ENCODE measurements at regions not wholly inside any gene's neighbourhood (a gene's known extent, or its start where the extent isn't known, plus 50 kb on each side); places are given as distances from the start of the nearest gene placed in this dataset.
A peak's percentile ranks its signal among the peaks of the same experiment; 100 is the strongest.
"Not testable (repeated sequence)": the region's sequence is repeated elsewhere in the genome, so short reads cannot be mapped to it uniquely, and the experiment has no call there.

DNA sequence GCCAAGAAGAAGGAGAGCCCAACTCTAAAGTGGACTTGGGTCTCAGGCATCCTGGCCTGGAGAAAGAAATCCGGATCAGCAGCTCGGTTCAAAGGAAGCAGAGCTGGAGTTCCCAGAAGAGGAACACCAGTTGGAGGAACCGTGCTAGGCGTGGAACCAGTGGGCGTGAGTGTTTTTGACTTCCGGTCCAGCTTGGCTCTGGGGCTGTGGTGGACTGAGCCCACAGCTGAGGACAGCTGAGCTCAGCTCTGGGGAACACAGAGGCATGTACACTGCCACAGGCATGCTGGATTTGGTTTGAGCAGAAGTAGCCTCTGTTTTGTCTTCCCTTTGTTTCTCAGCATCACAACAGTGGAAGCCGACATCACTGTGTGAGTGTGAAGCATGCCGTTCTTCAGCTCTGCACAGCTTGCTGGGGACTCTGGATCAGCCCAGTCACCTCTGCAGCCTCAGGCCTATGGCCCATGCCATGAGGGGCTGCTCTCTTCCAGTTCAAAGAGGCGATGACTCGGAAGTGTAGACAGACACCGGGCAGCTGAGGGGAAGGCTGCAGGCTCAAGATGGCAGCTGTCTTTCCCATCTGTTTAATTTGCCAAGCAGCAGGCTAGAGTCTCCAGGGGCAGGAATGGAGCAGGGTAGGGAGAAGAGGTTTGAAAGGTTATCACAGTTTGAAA lies 185.8 kb upstream of the UBE3A start:
- DNase-seq (ENCODE audit: low spot score), result no peak

DNA sequence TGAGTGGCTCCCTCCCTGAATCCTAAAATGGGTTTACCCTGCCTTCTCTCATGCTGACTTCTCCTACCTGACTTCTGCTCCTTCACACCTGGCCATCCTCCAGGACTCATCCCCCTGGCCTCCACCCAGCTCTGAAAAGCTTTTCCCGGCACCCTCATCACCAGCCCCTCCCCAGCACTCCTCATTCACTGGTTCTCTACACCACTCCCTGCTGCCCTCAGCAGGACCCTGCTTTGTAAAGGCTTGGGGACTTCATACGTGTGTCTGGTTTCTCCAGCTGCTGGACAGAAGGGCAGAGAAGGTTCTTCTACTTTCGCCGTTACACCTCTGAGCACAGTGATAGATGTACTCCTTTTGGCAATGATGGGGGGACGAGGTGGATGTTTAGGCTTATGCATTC lies 184.9 kb upstream of the UBE3A start:
- no peak for DNase-seq (ENCODE audit: low spot score)

DNA sequence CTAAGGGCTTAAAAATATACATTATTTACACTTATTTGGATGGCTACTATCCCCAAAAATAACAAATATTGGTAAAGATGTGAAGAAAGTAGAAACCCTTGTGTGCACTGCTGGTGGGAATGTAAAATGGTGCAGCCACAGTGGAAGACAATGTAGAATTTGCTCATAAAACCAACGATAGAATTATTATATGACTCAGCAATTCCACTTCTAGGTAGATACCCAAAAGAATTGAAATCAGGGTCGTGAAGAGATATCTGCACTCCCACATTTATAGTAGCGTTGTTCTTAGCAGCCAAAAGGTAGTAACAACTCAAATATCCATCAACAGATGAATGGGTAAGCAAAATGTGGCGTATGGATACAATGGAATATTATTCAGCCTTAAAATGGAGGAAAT lies 181.6 kb upstream of the UBE3A start:
- DNase-seq (ENCODE audit: low spot score), result no peak

DNA sequence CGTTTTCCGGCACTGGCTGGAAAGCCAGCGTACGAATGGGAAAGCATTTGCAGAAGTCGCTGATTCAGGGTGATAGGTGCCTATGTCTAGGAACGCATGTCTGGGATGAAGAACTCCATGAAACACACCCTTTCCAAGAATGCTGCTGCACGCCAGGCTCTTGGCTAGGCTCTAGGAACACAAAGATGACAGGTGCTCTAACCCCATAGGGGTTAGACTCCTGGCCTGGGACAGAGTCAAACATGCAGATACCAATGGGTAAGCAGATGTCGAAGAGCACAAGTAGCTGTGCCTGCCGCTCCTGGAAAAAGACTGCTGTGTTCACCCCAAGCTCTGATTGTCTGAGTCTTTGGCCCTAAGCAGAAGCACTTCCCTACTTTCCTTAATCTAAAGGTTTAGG lies 180.9 kb upstream of the UBE3A start:
- no peak for DNase-seq (ENCODE audit: low spot score)

DNA sequence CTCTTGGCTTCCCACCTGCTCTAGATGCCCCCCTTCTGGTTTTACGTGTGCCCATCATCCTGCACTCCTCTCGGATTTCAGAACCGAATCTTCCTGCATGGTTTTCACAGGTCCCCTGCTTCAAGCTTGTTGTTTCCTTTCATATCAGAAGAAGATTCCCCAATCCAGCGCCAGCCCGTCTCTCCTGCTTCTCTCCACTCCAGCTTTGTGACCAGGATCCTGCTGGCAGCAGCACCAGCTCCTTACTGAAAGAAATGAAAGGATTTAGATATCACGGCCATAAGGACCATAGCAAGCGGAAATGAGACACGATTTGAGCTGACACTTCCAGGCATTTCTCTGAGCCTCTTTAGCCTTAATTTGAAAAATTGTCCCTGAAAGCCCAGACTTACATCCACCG lies 180.3 kb upstream of the UBE3A start:
- DNase-seq (ENCODE audit: low spot score), result no peak

DNA sequence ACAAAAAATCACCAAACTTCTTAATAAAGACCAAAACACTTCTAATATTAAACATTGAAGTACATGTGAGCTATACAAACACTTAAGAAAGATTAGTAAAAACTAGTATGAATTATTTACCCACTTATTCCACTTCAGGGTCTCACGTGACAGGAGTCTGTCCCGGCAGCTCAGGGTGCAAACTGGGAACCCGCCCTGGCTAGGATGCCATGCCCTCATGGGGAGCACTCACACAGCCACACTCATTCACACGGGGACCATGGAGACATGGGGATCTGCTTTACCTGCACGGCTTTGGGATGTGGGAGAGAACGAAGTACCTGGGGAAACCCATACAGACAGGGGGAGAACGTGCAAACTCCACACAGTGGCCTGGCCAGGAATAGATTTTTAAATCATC lies 179.3 kb upstream of the UBE3A start:
- no peak for DNase-seq (ENCODE audit: low spot score)

DNA sequence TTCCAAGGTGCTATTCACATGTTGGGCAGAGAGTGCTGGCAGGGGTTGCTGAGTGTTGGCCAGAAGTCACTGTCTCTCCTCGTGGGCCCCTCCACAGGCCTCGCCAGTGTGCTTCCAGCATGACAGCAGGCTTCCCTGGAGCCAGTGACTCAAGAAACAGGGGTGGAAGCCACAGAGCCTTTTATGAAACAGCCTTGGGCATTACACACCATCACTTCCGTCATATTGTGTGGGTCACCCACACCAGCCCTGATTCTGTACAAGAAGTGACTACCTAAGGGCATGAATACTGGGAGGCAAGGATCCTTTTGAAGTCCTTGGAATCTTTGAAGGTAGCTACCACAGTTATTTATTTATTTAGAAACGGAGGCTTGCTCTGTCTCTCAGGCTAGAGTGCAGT lies 177.6 kb upstream of the UBE3A start:
- DNase-seq (ENCODE audit: low spot score), result no peak

DNA sequence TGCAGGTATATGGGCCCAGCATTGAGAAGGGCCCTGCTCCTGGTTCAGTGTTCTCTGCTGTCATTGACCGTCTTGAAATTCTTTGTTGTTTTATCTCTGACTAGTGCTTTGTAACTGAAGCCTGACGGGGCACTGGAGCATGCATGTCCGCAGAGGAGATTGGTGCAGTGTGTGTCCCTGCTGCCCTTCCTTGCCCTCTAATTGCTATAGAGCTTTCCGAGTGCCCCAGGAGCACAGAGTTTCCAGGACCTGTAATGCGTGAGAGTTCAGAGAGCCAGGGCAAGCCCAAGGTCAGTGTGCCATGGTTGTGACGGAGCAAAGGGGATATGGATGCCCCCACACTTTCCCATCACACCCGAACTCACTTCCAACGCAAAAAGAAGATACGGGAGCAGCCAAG lies 174.3 kb upstream of the UBE3A start:
- DNase-seq (ENCODE audit: low spot score), result no peak

DNA sequence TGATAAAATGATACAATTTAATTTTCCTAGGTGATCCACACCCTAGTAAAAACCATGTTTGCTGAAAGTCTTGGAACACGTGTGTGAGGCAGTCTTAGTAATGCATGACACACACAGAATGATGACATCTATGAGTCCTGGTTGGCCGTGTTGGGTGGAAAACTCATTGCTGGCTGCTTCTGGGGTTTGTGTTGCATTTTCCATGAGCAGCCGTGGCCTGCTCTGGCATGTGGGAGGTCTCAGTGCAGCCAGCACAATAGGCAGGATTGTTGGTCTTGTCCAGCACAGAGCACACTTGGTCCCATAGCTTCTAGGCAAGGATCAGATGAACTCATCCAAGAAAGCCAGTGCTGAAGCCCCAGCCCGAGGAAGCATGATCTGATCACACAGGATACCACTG lies 172.8 kb upstream of the UBE3A start:
- peak; percentile 72 for DNase-seq (ENCODE audit: low spot score)

DNA sequence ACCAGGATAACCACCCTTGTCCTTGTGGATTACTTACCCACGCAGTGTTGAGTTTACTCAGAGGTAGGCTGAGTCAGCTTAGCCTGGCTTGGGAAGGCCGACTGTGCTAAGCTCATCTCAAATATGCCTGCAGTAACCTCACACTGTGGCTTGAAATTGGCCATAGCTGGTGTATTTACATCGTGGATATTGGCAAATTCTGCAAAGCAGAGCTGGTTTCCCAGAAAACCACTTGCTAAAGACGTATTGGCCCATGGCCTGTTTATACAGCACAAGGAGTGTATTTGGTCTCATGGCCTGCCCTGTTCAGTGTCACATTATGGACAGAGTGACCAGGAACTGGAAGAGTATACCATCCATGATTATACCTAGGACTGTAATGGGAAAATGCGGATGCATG lies 170.5 kb upstream of the UBE3A start:
- no peak for DNase-seq (ENCODE audit: low spot score)

DNA sequence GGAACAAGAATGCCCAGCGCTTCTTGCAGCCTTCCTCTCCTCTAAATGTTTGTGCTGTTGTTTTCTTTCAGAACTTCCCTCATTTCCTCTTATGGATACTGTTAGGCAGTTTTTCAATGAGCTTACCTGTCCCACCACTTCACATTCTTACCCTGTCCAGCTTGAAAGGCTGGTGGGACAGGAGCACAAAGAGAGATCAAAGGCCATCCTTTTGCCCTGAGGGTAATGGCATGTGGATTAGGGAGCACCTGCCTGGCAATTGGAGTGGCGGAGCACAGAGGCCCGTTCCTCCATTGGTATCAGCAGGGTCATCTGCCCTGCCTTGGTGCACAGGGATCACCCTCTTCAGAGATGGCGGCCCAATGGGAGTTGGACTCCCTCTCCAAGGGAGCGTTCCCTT lies 170.1 kb upstream of the UBE3A start:
- no peak for DNase-seq (ENCODE audit: low spot score)

DNA sequence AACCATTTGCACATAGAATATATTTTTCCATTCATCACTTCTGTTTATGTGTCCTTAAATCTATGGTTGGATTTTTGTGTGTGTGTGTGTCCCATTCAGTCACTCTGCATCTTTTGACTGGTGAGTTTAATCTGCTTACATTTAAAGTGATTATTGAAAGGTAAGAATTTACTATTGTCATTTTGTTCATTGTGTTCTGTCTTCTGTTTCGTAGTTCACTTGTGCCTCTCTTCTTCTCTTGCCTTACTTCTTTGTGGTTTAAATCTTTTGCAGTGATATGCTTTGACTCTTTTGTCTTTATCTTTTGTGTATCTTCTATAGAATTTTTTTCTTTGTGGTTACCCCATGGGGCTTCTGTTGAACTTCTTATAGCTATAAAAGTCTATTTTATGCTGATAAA lies 166.3 kb upstream of the UBE3A start:
- no peak for DNase-seq (ENCODE audit: low spot score)

DNA sequence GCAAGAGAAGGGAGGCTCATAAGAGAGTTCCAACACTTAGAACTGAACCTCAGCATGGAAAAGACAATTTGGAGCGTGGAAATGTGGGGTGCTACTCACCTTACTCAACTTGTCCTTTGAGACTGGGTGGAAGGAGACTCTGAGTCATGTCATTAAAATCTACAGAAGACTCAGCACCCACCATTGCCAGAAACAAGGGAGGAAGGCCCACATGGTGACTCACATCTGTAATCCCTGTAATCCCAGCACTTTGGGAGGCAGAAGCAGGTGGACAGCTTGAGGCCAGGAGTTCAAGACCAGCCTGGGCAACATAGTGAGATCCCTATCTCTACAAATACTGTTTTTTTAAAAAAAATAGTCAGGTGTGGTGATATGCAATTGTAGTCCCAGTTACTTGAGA lies 161.9 kb upstream of the UBE3A start:
- DNase-seq (ENCODE audit: low spot score), result no peak

DNA sequence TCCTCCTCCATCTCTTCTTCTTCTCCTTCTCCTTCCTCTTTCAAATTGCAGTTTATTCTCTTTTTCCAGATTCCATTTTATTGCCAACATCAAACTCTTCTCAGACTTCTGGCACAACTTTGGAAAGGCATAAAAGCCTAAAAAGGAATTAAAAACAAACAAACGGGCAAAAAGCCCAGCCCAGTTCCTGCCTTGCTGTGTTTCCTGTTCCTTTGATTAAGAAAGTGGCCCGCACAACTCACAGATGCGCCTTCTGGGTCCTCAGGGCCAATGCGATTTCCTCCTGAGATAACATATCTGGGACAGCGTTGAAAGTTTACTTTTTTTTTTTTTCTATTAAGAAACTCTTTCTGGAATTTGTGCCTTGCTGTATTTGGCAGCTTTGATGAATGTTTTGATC lies 158.7 kb upstream of the UBE3A start:
- DNase-seq (ENCODE audit: low spot score), result peak; percentile 19

DNA sequence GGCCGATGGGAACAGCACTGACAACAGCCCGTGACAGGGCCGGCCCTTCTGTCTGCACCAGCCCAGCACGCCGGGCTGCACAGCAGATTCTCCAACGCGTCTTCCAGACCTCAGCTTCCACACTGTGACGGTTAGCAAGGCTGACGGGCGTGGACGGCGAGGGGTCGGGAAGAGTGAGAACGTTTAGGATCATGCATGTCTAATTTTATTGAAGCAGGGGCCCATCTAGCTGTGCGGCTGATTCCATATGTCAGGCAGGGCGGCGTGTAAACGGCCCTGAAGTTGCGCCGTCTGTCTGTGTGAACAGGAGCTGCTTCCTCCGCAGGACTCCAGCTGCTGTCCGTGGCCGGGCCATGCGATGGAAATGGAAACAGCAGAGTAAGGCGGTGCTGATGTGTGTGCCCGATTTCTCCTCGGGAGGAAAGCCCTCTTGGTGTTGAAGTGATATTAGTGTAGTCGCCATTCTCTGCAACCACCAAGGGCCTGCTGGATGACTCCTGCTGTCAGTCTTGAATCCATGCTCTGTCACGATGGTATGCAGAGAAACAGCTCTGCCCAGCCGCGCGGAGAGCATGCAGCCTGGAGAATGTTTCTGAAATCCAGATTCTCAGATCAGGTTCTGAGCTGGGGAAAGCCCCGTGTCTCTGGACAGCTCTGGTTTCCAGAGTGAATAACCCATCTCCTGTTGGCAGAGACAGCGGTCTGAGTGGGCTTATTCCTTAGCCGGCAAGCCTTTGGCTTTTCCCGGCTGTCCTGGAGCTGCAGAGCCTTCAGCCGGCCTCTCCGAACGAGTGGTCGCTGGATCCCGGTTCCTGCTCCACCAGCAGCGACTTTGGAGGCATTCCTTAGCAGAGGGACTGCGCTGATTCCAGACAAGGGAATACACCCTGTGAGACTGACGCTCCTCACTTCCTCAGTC lies 158.1 kb upstream of the UBE3A start:
- peak; percentile 55 for DNase-seq (ENCODE audit: low spot score)

DNA sequence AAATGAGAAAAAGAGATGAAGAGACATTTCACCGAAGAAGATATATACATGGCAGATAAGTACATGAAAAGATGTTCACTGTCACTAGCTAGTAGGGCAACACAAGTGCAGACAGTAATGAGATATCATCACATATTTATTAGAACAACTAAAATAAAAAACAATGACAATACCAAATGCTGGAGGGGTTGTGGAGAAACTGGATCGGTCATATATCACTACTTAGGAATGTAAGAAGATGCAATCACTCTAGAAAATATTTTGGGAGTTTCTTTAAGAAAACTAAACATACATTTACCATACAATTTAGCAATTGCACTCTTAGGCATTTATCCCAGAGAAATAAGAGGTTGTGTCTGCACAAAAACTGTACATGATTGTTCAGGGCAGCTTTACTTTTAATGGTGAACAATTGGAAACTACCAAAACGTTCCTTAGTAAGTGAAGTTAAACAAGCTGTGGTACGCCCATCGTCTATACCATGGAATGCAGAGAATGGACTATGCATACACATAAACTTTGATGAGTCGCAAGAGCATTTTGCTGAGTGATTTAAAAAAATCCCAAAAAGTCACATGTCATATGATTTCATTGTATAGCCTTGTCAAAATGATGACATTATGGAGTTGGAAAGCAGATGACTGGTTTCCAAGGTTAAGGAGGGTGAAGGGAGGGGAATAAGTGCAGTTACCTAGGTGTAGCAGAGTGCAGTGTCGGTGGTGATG lies 149.0 kb upstream of the UBE3A start:
- DNase-seq (ENCODE audit: low spot score), result no peak

DNA sequence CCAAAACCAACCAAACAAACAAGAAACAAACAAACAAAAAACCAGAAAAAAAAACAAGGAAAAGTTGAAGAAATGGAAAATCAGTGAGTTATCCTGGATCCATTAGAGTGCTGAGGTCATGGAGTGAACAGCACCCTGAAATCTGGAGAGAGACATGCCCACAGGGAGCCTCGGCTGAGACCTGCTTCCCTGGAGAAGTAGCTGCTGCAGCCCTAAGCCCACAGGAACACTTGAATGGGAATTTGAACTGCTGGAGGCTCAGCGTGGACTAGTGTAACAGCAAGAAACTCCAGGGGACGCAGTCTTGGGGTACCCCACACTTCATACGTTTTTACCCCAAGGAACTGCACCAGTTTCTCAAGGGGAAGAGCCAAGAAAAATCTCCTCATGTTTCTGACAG lies 144.1 kb upstream of the UBE3A start:
- DNase-seq (ENCODE audit: low spot score), result no peak

DNA sequence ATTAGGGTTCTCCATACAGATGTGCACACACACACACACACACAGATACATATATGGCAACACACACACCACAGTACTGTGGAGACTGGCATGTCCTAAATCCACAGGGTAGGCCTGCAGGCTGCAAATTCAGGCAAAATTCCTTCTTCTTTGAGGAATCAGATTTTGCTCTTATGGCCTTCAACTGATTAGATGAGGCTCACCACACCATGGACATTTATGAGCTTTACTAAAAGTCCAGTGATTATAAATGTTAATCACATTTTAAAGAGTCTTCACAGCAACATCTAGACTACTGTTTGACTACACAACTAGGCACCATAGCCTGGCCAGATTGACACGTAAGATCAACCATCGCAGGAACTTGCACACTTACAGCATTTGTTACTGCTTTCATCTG lies 140.3 kb upstream of the UBE3A start:
- DNase-seq (ENCODE audit: low spot score), result no peak

DNA sequence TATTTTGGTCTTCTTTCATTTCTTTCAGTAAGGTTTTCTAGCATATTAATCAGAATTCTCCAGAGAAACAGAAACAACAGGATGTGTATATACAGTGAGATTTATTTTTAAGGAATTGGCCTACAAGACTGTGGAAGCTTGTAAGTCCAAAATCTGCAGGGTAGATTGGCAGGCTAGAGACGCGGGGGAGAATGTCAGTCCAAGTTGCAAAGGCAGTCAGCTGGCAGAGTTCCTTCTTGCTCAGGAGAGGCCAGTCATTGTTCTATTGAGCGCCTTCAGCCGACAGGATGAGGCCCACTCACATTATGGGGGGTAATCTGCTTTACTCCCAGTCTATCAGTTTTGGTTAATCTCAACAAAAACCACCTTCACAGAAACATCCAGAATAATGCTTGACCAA lies 133.4 kb upstream of the UBE3A start:
- no peak for DNase-seq (ENCODE audit: low spot score)

DNA sequence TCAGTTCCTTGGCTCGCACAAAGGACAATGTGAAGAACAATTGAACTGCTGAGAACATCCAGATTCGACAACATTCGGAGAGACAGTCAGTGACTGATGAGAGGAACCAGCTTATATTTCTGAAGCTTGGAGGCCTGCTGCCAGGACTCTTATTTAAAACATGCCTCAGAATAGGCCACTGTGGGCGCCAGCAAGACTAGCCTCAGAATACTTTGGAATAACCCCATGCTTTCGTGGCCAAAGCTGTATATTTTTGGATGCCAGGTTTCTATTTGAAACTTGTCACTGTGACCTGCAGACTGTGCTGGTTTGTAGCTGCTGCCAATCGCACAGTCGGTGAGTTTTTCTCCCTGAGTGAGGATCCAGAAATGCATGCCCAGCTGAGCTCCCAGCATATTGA lies 129.9 kb upstream of the UBE3A start:
- peak; percentile 41 for DNase-seq (ENCODE audit: low spot score)

DNA sequence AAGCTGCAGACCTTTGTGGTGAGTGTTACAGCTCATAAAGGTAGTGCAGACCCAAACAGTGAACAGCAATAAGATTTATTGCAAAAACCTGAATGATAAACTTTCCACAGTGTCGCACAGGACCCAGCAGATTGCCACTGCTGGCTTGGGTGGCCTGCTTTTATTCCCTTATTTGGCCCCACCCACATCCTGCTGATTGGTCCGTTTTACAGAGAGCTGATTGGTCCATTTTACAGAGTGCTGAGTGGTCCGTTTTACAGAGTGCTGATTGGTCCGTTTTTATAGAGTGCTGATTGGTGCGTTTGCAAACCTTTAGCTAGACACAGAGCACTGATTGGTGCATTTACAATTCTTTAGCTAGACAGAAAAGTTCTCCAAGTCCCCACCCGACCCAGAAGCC lies 127.7 kb upstream of the UBE3A start:
- not testable (repeated sequence) for DNase-seq (ENCODE audit: low spot score)

DNA sequence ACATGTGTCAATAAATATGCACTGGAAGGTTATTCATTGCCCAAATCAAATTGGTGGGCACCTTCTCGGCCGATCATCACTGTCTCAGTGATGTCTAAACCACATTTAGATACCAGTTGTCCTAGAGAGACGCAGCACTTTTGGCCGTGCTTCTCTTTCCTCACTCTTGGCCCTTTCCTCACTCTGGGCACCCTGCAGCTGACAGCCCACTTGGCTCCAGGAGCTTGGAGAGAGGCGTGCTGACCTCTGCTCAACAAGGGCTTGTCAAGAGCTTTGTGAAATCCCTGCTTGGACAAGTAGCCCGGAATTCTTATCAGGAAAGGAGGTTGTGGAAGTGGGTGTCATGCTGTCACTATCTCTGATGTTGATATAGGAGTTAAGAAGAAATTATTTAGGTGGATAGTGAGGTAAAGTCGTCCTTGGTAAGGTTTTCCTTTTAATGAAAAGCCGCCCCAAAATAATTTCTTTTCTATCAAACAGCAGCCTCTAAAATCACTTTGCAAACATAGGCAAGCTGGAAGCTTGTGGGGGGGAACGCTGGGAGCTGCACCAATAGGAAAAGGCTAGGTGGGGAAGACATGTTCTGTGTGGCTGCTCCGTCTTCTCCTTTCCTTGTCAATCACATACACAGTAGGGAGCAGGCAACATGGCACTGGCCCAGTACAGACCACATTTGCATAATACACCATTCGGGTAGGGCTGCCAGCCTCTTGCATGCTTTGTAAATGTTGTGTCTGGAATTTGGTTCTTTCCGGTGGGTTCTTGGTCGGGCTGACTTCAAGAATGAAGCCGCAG lies 126.8 kb upstream of the UBE3A start:
- DNase-seq (ENCODE audit: low spot score), result no peak

Data from AG08395 (cell line).